ENCODE measurements at regions not wholly inside any gene's neighbourhood (a gene's known extent, or its start where the extent isn't known, plus 50 kb on each side); places are given as distances from the start of the nearest gene placed in this dataset.

GRCh38 chr5:142378737-142379634 lies 54.2 kb upstream of the SPRY4 start:
- Histone ChIP-seq H3K9me2 (ENCODE audit: insufficient read depth, low read length) (no peaks in the 10 kb centered on the region), H2AFZ (ENCODE audit: low read depth, low read length) (no peak overlapping the region), H3F3A (ENCODE audit: insufficient read depth, low read length, poor library complexity, severe bottlenecking) (no peaks in the 10 kb centered on the region), H3K27me3 (ENCODE audit: insufficient read depth, low read depth, low read length) (no peaks in the 10 kb centered on the region), H3K9me3 (ENCODE audit: low read length) (no peaks in the 10 kb centered on the region), H3K9ac (ENCODE audit: low read length) (no peak overlapping the region), H4K20me1 (ENCODE audit: insufficient read depth) (no peaks in the 10 kb centered on the region), H3K4me2 (ENCODE audit: low read length) (no peak overlapping the region), H3K4me3 (ENCODE audit: low read length) (no peak overlapping the region), H3K79me2 (replicated peaks; ENCODE audit: insufficient read depth, low read length) (no peaks in the 10 kb centered on the region), H3K36me3 (ENCODE audit: insufficient read depth, low read length) (no peaks in the 10 kb centered on the region), H3K27ac (ENCODE audit: low read length) (no peak overlapping the region)
- TF ChIP-seq, protein P1, sequence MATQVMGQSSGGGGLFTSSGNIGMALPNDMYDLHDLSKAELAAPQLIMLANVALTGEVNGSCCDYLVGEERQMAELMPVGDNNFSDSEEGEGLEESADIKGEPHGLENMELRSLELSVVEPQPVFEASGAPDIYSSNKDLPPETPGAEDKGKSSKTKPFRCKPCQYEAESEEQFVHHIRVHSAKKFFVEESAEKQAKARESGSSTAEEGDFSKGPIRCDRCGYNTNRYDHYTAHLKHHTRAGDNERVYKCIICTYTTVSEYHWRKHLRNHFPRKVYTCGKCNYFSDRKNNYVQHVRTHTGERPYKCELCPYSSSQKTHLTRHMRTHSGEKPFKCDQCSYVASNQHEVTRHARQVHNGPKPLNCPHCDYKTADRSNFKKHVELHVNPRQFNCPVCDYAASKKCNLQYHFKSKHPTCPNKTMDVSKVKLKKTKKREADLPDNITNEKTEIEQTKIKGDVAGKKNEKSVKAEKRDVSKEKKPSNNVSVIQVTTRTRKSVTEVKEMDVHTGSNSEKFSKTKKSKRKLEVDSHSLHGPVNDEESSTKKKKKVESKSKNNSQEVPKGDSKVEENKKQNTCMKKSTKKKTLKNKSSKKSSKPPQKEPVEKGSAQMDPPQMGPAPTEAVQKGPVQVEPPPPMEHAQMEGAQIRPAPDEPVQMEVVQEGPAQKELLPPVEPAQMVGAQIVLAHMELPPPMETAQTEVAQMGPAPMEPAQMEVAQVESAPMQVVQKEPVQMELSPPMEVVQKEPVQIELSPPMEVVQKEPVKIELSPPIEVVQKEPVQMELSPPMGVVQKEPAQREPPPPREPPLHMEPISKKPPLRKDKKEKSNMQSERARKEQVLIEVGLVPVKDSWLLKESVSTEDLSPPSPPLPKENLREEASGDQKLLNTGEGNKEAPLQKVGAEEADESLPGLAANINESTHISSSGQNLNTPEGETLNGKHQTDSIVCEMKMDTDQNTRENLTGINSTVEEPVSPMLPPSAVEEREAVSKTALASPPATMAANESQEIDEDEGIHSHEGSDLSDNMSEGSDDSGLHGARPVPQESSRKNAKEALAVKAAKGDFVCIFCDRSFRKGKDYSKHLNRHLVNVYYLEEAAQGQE (IDR thresholded peaks at IDR 0.05; ENCODE audit: borderline replicate concordance) = no peak
- no peak for TF ChIP-seq RAD21 (conservative IDR thresholded peaks at IDR 0.05)

DNA sequence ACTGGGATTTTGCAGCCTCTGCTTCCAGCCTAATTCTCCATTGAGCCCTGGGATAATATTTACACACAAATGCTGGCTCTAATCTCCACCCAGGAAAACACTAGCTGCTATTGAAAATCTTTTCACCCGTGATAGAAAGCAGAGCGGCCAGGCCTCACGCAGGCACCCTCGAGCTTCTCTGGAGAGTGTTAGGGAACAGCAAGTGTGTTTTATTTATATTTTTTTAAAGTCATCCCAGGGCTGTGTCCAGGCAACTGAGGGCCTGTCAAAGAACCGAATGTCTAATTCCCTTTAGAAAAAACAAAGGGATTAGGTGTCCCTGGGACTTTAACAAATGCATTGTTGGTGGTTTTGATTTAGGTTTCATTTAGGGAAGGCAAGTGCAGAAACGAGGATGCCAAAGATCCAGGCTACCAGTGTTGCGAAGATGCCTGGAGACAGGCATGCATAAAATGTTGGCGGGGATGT lies 51.2 kb upstream of the SPRY4 start:
- no peak overlapping the region for H2AFZ ChIP-seq (ENCODE audit: low read depth, low read length)

More for the DNA sequence above, 51.2 kb upstream of the SPRY4 start:
- H3F3A ChIP-seq (ENCODE audit: insufficient read depth, low read length, poor library complexity, severe bottlenecking) = no peaks in the 10 kb centered on the region
- TF ChIP-seq MXI1 (conservative IDR thresholded peaks at IDR 0.05; ENCODE audit: poor library complexity, severe bottlenecking) (no peak), RAD21 (conservative IDR thresholded peaks at IDR 0.05) (no peak), TAF1 (IDR thresholded peaks at IDR 0.05; ENCODE audit: low read depth) (no peak), POLR2AphosphoS5 (IDR thresholded peaks at IDR 0.05) (no peak), SMC3 (conservative IDR thresholded peaks at IDR 0.05; ENCODE audit: poor library complexity) (no peak)
- H3K9ac ChIP-seq (ENCODE audit: low read length) = no peak overlapping the region
- no peak overlapping the region for H3K27ac ChIP-seq (ENCODE audit: low read length)
- H4K20me1 ChIP-seq (ENCODE audit: insufficient read depth) = no peaks in the 10 kb centered on the region
- H3K36me3 ChIP-seq (ENCODE audit: insufficient read depth, low read length) = no peaks in the 10 kb centered on the region
- H3K4me3 ChIP-seq (ENCODE audit: low read length) = no peak overlapping the region
- H3K79me2 ChIP-seq (replicated peaks; ENCODE audit: insufficient read depth, low read length) = no peaks in the 10 kb centered on the region
- H3K9me3 ChIP-seq (ENCODE audit: low read length) = no peaks in the 10 kb centered on the region
- H3K27me3 ChIP-seq (ENCODE audit: insufficient read depth, low read depth, low read length) = no peaks in the 10 kb centered on the region
- no peaks in the 10 kb centered on the region for H3K9me2 ChIP-seq (ENCODE audit: insufficient read depth, low read length)
- no peak overlapping the region for H3K4me2 ChIP-seq (ENCODE audit: low read length)

Data from neural cell (in vitro differentiated cells).